Endodermal cell (in vitro differentiated cells): ENCODE measurements at regions not wholly inside any gene's neighbourhood (a gene's known extent, or its start where the extent isn't known, plus 50 kb on each side); places are given as distances from the start of the nearest gene placed in this dataset.
"Not testable (repeated sequence)": the region's sequence is repeated elsewhere in the genome, so short reads cannot be mapped to it uniquely, and the experiment has no call there.

Experiments used
- DNase-seq: peaks from one replicate; pipeline ENCODE4 v3.0.0-alpha.2; 2017
- H3K27ac ChIP-seq: 2 replicates; pipeline ENCODE4 v1.5.1; 2013; ENCODE audit warnings: mild to moderate bottlenecking, low read depth, low read length, moderate library complexity
- H3K27me3 ChIP-seq: 2 replicates; pipeline ENCODE4 v1.6.1; 2013; ENCODE audit warnings: mild to moderate bottlenecking, low read length, moderate library complexity; ENCODE audit not compliant: insufficient read depth, control insufficient read depth, poor library complexity, severe bottlenecking
- H3K36me3 ChIP-seq: 2 replicates; pipeline ENCODE4 v1.7.0; 2013; ENCODE audit warnings: mild to moderate bottlenecking, low read length, moderate library complexity; ENCODE audit not compliant: control insufficient read depth, insufficient read depth
- H3K4me1 ChIP-seq: one replicate; pipeline ENCODE4 v1.7.0; 2013; ENCODE audit warnings: low read length; ENCODE audit not compliant: control insufficient read depth, insufficient read depth
- H3K4me3 ChIP-seq: 2 replicates; pipeline ENCODE4 v1.5.1; 2013; ENCODE audit warnings: mild to moderate bottlenecking, low read length, moderate library complexity
- H3K9ac ChIP-seq: 2 replicates; pipeline ENCODE4 v1.6.1; 2013; ENCODE audit warnings: mild to moderate bottlenecking, low read length, moderate library complexity; ENCODE audit not compliant: poor library complexity, severe bottlenecking; ENCODE audit errors: extremely low read depth
- H3K9me3 ChIP-seq: 2 replicates; pipeline ENCODE4 v1.6.1; 2013; ENCODE audit warnings: mild to moderate bottlenecking, low read length, moderate library complexity; ENCODE audit not compliant: control insufficient read depth
- H3K27ac Mint-ChIP-seq: 2 replicates; pipeline ENCODE4 v1.8.0; 2020; ENCODE audit warnings: mixed read lengths
- H3K27me3 Mint-ChIP-seq: 2 replicates; pipeline ENCODE4 v1.8.0; 2021; ENCODE audit warnings: mild to moderate bottlenecking, mixed read lengths; ENCODE audit not compliant: insufficient read depth
- H3K36me3 Mint-ChIP-seq: 2 replicates; pipeline ENCODE4 v1.8.0; 2020; ENCODE audit warnings: low read depth, mixed read lengths
- H3K4me1 Mint-ChIP-seq: 2 replicates; pipeline ENCODE4 v1.8.0; 2020; ENCODE audit warnings: mixed read lengths
- H3K4me3 Mint-ChIP-seq: 2 replicates; pipeline ENCODE4 v1.8.0; 2020; ENCODE audit warnings: mild to moderate bottlenecking, moderate library complexity, mixed read lengths
- H3K9me3 Mint-ChIP-seq: 2 replicates; pipeline ENCODE4 v1.8.0; 2020; ENCODE audit warnings: mild to moderate bottlenecking, mixed read lengths
- CTCF ChIP-seq: fragments of 200-600 bp; sonication (generic); conservative IDR thresholded peaks from 2 replicates; pipeline ENCODE4 v1.5.0; 2021; ENCODE audit warnings: antibody characterized with exemption, mild to moderate bottlenecking
- WGBS, 2 experiments: methylation state at CpG; one replicate each; pipeline versions ENCODE4 v1.1.5 to v1.1.7; 2013; ENCODE audit warnings: missing lambda C conversion rate in 2 of 2, mixed read lengths in 1 of 2; ENCODE audit not compliant: insufficient coverage in 1 of 2, insufficient read length in 1 of 2; 5-methylcytosine and 5-hydroxymethylcytosine counted together

- peaks cover 64% of the 10 kb centered on the region for H3K9me3 Mint-ChIP-seq
- H3K9me3 ChIP-seq, result peaks cover 34% of the 10 kb centered on the region
- no peak for DNase-seq
- no peak for TF ChIP-seq CTCF
- no peaks in the 10 kb centered on the region for H3K36me3 ChIP-seq
- no peak overlapping the region for H3K27ac Mint-ChIP-seq
- H3K4me3 ChIP-seq, result no peak overlapping the region
- H3K27me3 ChIP-seq, result no peaks in the 10 kb centered on the region
- H3K4me3 Mint-ChIP-seq, result no peak overlapping the region
- peaks cover 10% of the 10 kb centered on the region for H3K36me3 Mint-ChIP-seq
- WGBS, 2 experiments, result 85% methylated on average over 1 of the region's 1 CpG; no CpG with 5 or more reads in 1 of the 2 experiments
- H3K27ac ChIP-seq, result no peak overlapping the region
- H3K9ac ChIP-seq, result no peak overlapping the region
- peaks cover 51% of the 10 kb centered on the region for H3K27me3 Mint-ChIP-seq
- no peaks in the 10 kb centered on the region for H3K4me1 Mint-ChIP-seq
- no peaks in the 10 kb centered on the region for H3K4me1 ChIP-seq
These were observed 52.1 kb upstream of the GRID2 start for GRCh38 chr4:92251711-92252110.

- DNase-seq, H3K36me3 ChIP-seq, H3K4me1 ChIP-seq, H3K27me3 ChIP-seq, H3K4me3 Mint-ChIP-seq, H3K4me1 Mint-ChIP-seq, H3K27ac Mint-ChIP-seq, H3K9ac ChIP-seq, H3K27ac ChIP-seq, H3K4me3 ChIP-seq: not testable (repeated sequence)
- Mint-ChIP-seq H3K9me3 (peaks cover 70% of the 10 kb centered on the region), H3K36me3 (peaks cover 16% of the 10 kb centered on the region), H3K27me3 (peaks cover 51% of the 10 kb centered on the region)
- H3K9me3 ChIP-seq, result peaks cover 39% of the 10 kb centered on the region
These were observed 51.4 kb upstream of the GRID2 start for GRCh38 chr4:92252358-92252757.

- H3K27ac Mint-ChIP-seq, result no peak overlapping the region
- Histone ChIP-seq H3K9me3 (peaks cover 43% of the 10 kb centered on the region), H3K27me3 (no peaks in the 10 kb centered on the region), H3K9ac (no peak overlapping the region), H3K27ac (no peak overlapping the region), H3K4me1 (no peaks in the 10 kb centered on the region), H3K4me3 (no peak overlapping the region), H3K36me3 (no peaks in the 10 kb centered on the region)
- 82 to 91% methylated on average over 3 of the region's 3 CpGs for WGBS, 2 experiments
- H3K27me3 Mint-ChIP-seq, result peaks cover 49% of the 10 kb centered on the region
- peaks cover 73% of the 10 kb centered on the region for H3K9me3 Mint-ChIP-seq
- peaks cover 20% of the 10 kb centered on the region for H3K36me3 Mint-ChIP-seq
- TF ChIP-seq CTCF, result no peak
- no peaks in the 10 kb centered on the region for H3K4me1 Mint-ChIP-seq
- no peak overlapping the region for H3K4me3 Mint-ChIP-seq
- no peak for DNase-seq
These were observed 50.9 kb upstream of the GRID2 start for GRCh38 chr4:92252846-92253245.

GRCh38 chr4:92253550-92253949 is 50.2 kb upstream of the GRID2 start:
- Histone ChIP-seq H3K4me3 (no peak overlapping the region), H3K27me3 (no peaks in the 10 kb centered on the region), H3K36me3 (no peaks in the 10 kb centered on the region), H3K27ac (no peak overlapping the region), H3K9me3 (peaks cover 48% of the 10 kb centered on the region), H3K9ac (no peak overlapping the region), H3K4me1 (no peaks in the 10 kb centered on the region)
- no peak overlapping the region for H3K4me3 Mint-ChIP-seq
- H3K36me3 Mint-ChIP-seq, result peaks cover 27% of the 10 kb centered on the region
- WGBS, 2 experiments, result 86% methylated on average over 1 of the region's 1 CpG; no CpG with 5 or more reads in 1 of the 2 experiments
- H3K9me3 Mint-ChIP-seq, result peaks cover 80% of the 10 kb centered on the region
- peaks cover 43% of the 10 kb centered on the region for H3K27me3 Mint-ChIP-seq
- no peak overlapping the region for H3K27ac Mint-ChIP-seq
- no peaks in the 10 kb centered on the region for H3K4me1 Mint-ChIP-seq
- DNase-seq, result peak; percentile 62
- peak; percentile 31 for TF ChIP-seq CTCF
